Mucosa of stomach (tissue), 1 donor: ENCODE measurements at regions not wholly inside any gene's neighbourhood (a gene's known extent, or its start where the extent isn't known, plus 50 kb on each side); places are given as distances from the start of the nearest gene placed in this dataset.
"Not testable (repeated sequence)": the region's sequence is repeated elsewhere in the genome, so short reads cannot be mapped to it uniquely, and the experiment has no call there.

Experiments
- H3K27me3 ChIP-seq: one replicate; pipeline ENCODE4 v1.7.0; 2013; ENCODE audit warnings: mild to moderate bottlenecking, low read length; ENCODE audit not compliant: control insufficient read depth, insufficient read depth
- H3K36me3 ChIP-seq: one replicate; pipeline ENCODE4 v1.7.0; 2013; ENCODE audit warnings: low read length; ENCODE audit not compliant: control insufficient read depth, insufficient read depth
- H3K4me1 ChIP-seq: one replicate; pipeline ENCODE4 v1.7.0; 2013; ENCODE audit warnings: mild to moderate bottlenecking, low read length; ENCODE audit not compliant: control insufficient read depth, insufficient read depth
- H3K4me3 ChIP-seq: one replicate; pipeline ENCODE4 v1.7.0; 2013; ENCODE audit warnings: low read length
- H3K9ac ChIP-seq: one replicate; pipeline ENCODE4 v1.7.0; 2013; ENCODE audit warnings: mild to moderate bottlenecking, low read length, moderate library complexity
- H3K9me3 ChIP-seq: one replicate; pipeline ENCODE4 v1.7.0; 2013; ENCODE audit warnings: mild to moderate bottlenecking, low read length, moderate library complexity; ENCODE audit not compliant: control insufficient read depth
- donor health status: Pancreatic carcinoma.

DNA sequence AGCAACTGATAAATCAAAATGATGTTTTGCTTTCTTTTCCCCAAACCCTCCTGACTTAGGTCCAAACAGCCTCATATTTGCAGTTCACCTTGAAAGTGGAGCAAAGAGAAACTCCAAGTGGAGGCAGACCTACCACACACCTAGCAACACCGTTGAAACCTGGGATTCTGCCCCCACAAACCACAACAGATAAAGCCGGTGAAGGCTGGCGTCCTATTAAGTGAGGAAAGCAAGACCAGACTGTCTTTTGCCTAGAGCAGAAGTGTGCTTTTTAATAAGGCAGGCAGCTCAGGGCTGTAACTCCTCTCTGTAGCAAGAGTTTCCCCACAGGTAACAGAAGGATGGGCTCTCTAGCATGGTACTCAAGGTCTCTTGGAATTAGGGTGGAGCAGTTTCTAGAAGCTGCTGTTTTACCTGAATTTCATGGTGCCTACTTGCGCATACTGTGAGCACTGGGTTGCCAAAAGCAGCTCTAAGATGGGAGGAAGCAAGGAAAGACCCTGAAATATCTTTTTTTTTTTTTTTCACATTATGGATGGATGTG lies 336.9 kb downstream of the BCL11A start:
- H3K4me1 ChIP-seq = peaks cover 45% of the 10 kb centered on the region
- no peaks in the 10 kb centered on the region for H3K9me3 ChIP-seq
- no peak overlapping the region for H3K9ac ChIP-seq
- no peaks in the 10 kb centered on the region for H3K27me3 ChIP-seq
- H3K4me3 ChIP-seq = no peak overlapping the region
- H3K36me3 ChIP-seq = no peaks in the 10 kb centered on the region

GRCh38 chr2:60215386-60215901 lies 338.0 kb downstream of the BCL11A start:
- Histone ChIP-seq H3K9ac (no peak overlapping the region), H3K36me3 (no peaks in the 10 kb centered on the region), H3K9me3 (no peaks in the 10 kb centered on the region), H3K4me3 (no peak overlapping the region), H3K4me1 (peaks cover 52% of the 10 kb centered on the region), H3K27me3 (no peaks in the 10 kb centered on the region)

- H3K4me1 ChIP-seq = peaks cover 61% of the 10 kb centered on the region
- H3K4me3 ChIP-seq = no peak overlapping the region
- no peaks in the 10 kb centered on the region for H3K9me3 ChIP-seq
- no peaks in the 10 kb centered on the region for H3K36me3 ChIP-seq
- no peaks in the 10 kb centered on the region for H3K27me3 ChIP-seq
- no peak overlapping the region for H3K9ac ChIP-seq
These were observed 338.9 kb downstream of the BCL11A start for GRCh38 chr2:60214626-60214875.

DNA sequence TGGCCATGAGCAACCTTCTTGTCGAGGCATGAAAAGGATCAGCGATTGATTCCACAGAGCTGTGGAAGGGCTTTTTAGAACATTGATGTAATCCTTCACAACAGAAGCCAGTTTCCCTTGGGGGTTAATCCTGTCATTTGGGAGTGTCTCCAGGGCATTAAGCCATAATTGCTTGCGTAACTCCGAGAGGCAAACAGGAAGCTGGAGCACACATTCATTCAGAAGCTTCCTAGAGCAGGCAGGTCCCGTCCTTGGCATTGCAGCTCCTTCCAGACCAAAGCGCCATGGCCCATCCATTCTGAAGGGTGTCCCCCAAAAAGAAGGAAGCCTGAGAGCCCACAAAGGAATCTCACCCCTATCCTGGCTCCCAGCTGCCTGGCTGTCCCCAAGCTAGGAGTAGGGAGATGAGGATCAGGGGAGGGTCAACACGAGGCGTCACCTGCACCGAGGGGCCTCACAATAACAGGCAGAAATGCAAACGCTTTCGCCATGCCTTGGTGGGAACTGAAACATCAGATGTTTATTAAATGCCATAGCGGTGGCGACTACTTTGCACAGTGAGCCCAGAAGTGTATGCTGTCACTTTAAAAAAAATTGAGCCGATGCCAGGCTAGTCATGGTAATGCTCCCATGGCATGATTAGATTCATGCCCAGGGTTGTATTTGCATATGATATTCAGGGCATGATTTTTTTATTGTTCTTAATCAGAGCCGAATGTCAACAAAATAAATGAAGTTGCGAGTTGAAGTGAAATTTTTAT lies 339.4 kb downstream of the BCL11A start:
- peaks cover 61% of the 10 kb centered on the region for H3K4me1 ChIP-seq
- peak overlapping the region; percentile 64 for H3K9ac ChIP-seq
- H3K36me3 ChIP-seq = no peaks in the 10 kb centered on the region
- H3K27me3 ChIP-seq = no peaks in the 10 kb centered on the region
- H3K4me3 ChIP-seq = peak overlapping the region; percentile 45
- no peaks in the 10 kb centered on the region for H3K9me3 ChIP-seq

DNA sequence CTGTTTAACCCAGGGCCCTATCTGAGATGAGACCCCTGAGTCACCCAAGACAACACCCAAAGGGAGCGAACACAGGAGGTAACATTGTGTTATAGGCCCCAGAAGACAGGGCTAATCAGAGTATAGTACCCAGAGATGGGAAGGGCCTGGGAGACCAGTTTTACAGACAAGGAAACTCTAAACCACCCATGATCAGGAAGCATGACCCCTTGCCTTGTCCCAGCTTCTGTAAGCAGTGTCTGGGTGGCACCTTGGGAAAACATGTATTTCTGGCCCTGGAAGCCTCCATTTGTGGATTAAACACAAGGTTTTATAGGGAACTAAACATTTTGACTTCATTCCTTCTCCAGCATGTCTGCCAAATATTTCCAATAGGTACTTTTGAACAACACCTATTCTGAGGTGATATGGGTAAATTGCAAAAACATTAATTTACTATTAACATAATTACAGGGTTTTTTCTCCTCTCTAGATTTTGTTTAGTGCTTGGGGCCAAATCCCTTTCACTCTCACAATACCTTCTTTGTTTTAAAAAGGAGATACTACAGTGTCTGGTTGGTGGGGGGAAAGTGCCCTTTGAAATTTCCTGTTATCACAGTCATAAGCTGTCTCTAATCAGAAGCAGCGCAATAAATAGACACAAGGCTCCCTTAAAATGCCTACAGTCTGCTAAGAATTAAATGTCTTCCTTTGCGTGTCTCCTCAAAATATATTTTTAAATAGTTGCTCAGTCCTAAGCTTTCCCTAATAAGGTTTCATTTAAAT lies 341.1 kb downstream of the BCL11A start:
- Histone ChIP-seq H3K9ac (no peak overlapping the region), H3K4me3 (no peak overlapping the region), H3K27me3 (no peaks in the 10 kb centered on the region), H3K9me3 (no peaks in the 10 kb centered on the region), H3K4me1 (peaks cover 61% of the 10 kb centered on the region), H3K36me3 (no peaks in the 10 kb centered on the region)

DNA sequence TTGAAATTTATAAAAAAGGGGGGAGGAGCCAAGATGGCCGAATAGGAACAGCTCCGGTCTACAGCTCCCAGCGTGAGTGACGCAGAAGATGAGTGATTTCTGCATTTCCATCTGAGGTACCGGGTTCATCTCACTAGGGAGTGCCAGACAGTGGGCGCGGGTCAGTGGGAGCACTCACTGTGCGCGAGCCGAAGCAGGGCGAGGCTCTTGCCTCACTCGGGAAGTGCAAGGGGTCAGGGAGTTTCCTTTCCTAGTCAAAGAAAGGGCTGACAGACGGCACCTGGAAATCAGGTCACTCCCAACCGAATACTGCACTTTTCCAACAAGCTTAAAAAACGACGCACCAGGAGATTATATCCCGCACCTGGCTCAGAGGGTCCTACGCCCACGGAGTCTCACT lies 364.4 kb downstream of the BCL11A start:
- H3K27me3 ChIP-seq, H3K36me3 ChIP-seq, H3K4me1 ChIP-seq, H3K9me3 ChIP-seq, H3K9ac ChIP-seq, H3K4me3 ChIP-seq: not testable (repeated sequence)

DNA sequence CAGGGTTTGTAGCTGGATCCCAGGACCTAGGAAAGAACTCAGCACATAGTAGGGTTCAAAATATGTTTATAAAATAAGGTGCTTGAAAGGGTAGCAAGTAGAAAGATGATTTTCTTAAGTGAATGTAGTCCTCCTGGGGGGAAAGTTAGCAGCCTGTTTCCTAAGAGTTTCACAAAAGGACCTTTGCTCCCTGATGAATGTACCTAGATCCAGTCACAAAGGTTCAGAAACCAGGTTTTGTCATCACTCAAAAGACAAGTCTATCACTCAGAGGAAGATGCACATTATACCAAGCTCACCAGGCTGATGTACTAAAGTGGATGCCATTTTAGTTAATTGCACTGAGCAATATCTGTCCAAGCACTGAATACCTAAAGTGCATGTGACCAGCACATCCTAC lies 378.2 kb downstream of the BCL11A start:
- Histone ChIP-seq H3K9ac (no peak overlapping the region), H3K4me1 (no peaks in the 10 kb centered on the region), H3K27me3 (no peaks in the 10 kb centered on the region), H3K4me3 (no peak overlapping the region), H3K36me3 (no peaks in the 10 kb centered on the region), H3K9me3 (no peaks in the 10 kb centered on the region)

DNA sequence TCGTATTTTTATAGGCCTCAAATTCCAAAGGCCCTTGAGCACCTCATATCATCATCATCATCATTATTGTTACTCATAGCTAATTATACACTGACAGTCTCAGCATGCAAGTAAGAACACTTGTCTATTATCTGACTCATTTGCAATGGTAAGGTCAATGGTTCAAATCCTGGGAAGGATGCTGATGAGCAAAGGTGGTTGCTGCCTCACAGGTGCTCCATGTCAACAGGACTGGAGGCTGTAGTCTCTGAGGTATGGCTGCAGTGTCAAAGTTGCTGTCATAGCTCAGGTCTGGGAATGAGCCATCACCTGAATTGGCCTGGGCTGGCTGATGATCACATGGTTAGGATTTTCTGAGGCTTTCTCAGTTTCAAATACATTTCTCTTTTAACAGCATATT lies 379.3 kb downstream of the BCL11A start:
- no peak overlapping the region for H3K9ac ChIP-seq
- no peaks in the 10 kb centered on the region for H3K27me3 ChIP-seq
- H3K9me3 ChIP-seq = no peaks in the 10 kb centered on the region
- no peaks in the 10 kb centered on the region for H3K4me1 ChIP-seq
- H3K36me3 ChIP-seq = no peaks in the 10 kb centered on the region
- no peak overlapping the region for H3K4me3 ChIP-seq

- Histone ChIP-seq H3K9me3 (no peaks in the 10 kb centered on the region), H3K4me1 (no peaks in the 10 kb centered on the region), H3K9ac (no peak overlapping the region), H3K27me3 (no peaks in the 10 kb centered on the region), H3K36me3 (no peaks in the 10 kb centered on the region), H3K4me3 (no peak overlapping the region)
These were observed 380.7 kb downstream of the BCL11A start for GRCh38 chr2:60172801-60173200.

- Histone ChIP-seq H3K4me3 (no peak overlapping the region), H3K27me3 (no peaks in the 10 kb centered on the region), H3K9ac (no peak overlapping the region), H3K36me3 (no peaks in the 10 kb centered on the region), H3K9me3 (no peaks in the 10 kb centered on the region), H3K4me1 (no peaks in the 10 kb centered on the region)
These were observed 383.2 kb downstream of the BCL11A start for GRCh38 chr2:60170272-60170671.

DNA sequence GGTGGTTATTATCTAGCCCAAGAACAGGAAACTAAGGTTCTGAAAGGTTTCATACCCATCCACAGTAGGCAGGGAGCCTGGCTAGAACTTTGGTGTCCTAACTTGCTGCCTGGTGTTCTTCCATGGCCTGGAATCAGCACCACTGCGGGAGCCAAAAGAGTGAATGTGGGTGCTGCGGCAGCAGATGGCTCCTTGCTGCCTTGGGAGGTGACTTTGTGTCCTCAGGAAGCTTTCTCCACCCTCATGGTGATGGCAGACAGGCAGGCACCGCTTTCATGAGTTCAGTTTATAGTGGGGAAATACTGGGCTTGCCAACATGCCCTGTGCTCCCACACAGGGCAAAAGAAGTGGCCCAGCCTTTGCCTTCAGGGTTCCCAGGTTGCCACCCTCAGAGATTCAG lies 385.2 kb downstream of the BCL11A start:
- Histone ChIP-seq H3K27me3 (peaks cover 3% of the 10 kb centered on the region), H3K9me3 (no peaks in the 10 kb centered on the region)

GRCh38 chr2:60167089-60167488 lies 386.4 kb downstream of the BCL11A start:
- Histone ChIP-seq H3K4me3 (no peak overlapping the region), H3K9me3 (no peaks in the 10 kb centered on the region), H3K27me3 (peaks cover 3% of the 10 kb centered on the region), H3K4me1 (no peaks in the 10 kb centered on the region), H3K36me3 (no peaks in the 10 kb centered on the region), H3K9ac (no peak overlapping the region)

More for the DNA sequence above, 385.2 kb downstream of the BCL11A start:
- Histone ChIP-seq H3K36me3 (no peaks in the 10 kb centered on the region), H3K4me3 (no peak overlapping the region), H3K9ac (no peak overlapping the region), H3K4me1 (no peaks in the 10 kb centered on the region)
